Skeletal muscle tissue (tissue), 3 donors: ENCODE measurements at regions not wholly inside any gene's neighbourhood (a gene's known extent, or its start where the extent isn't known, plus 50 kb on each side); places are given as distances from the start of the nearest gene placed in this dataset.
"Not testable (repeated sequence)": the region's sequence is repeated elsewhere in the genome, so short reads cannot be mapped to it uniquely, and the experiment has no call there.

Experiments
- H3K27ac ChIP-seq: one replicate; pipeline ENCODE4 v1.7.0; 2013; ENCODE audit warnings: mild to moderate bottlenecking, low read depth, low read length, inconsistent platforms
- H3K27me3 ChIP-seq, 3 donors: one replicate each; pipeline ENCODE4 v1.7.0; 2013; ENCODE audit warnings: low read length in 3 of 3; ENCODE audit not compliant: control insufficient read depth in 3 of 3, insufficient read depth in 3 of 3
- H3K36me3 ChIP-seq, 3 donors: one replicate each; pipeline ENCODE4 v1.7.0; 2013; ENCODE audit warnings: low read length in 3 of 3; ENCODE audit not compliant: control insufficient read depth in 3 of 3, insufficient read depth in 3 of 3
- H3K4me1 ChIP-seq, 3 donors: one replicate each; pipeline ENCODE4 v1.7.0; 2013; ENCODE audit warnings: low read length in 3 of 3, mild to moderate bottlenecking in 3 of 3; ENCODE audit not compliant: control insufficient read depth in 3 of 3, insufficient read depth in 3 of 3
- H3K4me3 ChIP-seq, 3 donors: one replicate each; pipeline ENCODE4 v1.7.0; 2013; ENCODE audit warnings: low read length in 3 of 3
- H3K9ac ChIP-seq, 3 donors: one replicate each; pipeline ENCODE4 v1.7.0; 2013; ENCODE audit warnings: low read length in 3 of 3, mild to moderate bottlenecking in 3 of 3, moderate library complexity in 2 of 3, low read depth in 1 of 3
- H3K9me3 ChIP-seq, 3 donors: one replicate each; pipeline ENCODE4 v1.7.0; 2013; ENCODE audit warnings: low read length in 3 of 3; ENCODE audit not compliant: control insufficient read depth in 3 of 3
- donor health status: Osteomylitis.

GRCh38 chr2:209269024-209269423 is 154.8 kb upstream of the MAP2 start:
- Histone ChIP-seq H3K9me3 (no peaks in the 10 kb centered on the region), H3K27me3 (no peaks in the 10 kb centered on the region), H3K9ac (no peak overlapping the region), H3K27ac (no peak overlapping the region), H3K4me1 (no peaks in the 10 kb centered on the region), H3K4me3 (no peak overlapping the region), H3K36me3 (no peaks in the 10 kb centered on the region)

DNA sequence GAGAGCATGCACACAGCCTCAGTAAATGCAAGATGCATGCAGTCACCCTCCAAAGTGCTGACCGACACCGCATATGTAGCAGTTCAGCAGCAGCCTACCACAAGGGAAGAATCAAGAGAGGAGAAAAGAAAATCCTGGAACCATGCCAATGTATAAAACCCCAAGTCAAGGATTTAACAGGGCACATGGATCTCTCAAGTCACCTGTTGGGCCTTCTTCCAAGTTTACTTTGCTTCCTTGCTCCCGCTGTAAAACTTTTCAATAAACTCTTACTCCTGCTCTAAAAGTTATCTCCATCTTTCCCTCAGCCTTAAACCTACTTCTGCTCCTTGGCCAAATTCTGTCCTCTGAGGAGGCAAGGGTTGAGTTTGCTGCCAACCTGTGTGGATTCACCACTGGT is 147.8 kb upstream of the MAP2 start:
- Histone ChIP-seq H3K27me3 (no peaks in the 10 kb centered on the region), H3K9me3 (no peaks in the 10 kb centered on the region), H3K27ac (no peak overlapping the region), H3K36me3 (no peaks in the 10 kb centered on the region), H3K4me3 (no peak overlapping the region), H3K4me1 (no peaks in the 10 kb centered on the region), H3K9ac (no peak overlapping the region)

DNA sequence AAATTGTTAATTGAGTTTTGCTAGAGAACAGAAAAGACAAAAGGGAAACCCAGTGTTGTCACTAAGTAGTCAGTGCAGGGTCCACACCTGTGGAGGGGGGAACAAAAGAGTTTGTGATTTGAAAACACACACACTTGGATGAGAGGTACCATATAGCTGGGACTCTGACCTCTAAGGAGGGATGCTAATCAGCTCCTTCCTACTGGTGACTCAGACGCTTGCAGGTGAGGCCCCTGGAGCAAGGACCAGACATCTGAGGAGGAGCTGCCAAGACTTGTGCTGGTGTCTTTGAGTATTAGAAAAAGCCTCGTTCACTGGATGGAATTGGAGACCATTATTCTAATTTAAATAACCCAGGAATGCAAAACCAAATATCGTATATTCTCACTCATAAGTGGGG is 146.4 kb upstream of the MAP2 start:
- Histone ChIP-seq H3K9me3 (no peaks in the 10 kb centered on the region), H3K36me3 (no peaks in the 10 kb centered on the region), H3K9ac (no peak overlapping the region), H3K4me1 (no peaks in the 10 kb centered on the region), H3K4me3 (no peak overlapping the region), H3K27me3 (no peaks in the 10 kb centered on the region), H3K27ac (no peak overlapping the region)

DNA sequence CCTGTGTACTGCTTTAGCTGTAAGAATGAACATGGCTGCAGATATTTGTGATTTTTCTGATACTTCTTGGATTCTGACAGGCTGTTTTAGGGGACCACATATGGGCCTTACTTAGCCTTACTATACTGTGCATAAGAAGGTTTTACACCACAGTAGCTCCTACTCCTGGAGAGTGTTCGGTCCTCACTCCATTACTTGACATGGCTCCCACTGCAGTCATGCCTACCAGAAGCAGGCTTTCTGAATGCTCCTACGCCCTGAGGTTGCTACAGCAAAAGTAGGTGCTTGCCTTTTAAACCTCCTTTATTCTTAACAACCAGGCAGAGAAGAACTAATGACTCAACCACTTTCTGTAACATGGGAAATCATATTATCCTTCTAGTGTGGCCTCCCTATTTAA is 125.2 kb upstream of the MAP2 start:
- Histone ChIP-seq H3K4me3 (no peak overlapping the region), H3K4me1 (no peaks in the 10 kb centered on the region), H3K36me3 (no peaks in the 10 kb centered on the region), H3K27ac (no peak overlapping the region), H3K9me3 (no peaks in the 10 kb centered on the region), H3K9ac (no peak overlapping the region), H3K27me3 (no peaks in the 10 kb centered on the region)

DNA sequence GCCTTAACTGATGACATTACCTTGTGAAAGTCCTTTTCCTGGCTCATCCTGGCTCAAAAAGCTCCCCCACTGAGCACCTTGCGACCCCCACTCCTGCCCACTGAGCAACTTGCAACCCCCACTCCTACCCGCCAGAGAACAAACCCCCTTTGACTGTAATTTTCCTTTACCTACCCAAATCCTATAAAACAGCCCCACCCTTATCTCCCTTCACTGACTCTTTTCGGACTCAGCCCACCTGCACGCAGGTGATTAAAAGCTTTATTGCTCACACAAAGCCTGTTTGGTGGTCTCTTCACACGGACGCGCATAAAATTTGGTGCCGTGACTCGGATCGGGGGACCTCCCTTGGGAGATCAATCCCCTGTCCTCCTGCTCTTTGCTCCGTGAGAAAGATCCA is 124.4 kb upstream of the MAP2 start:
- not testable (repeated sequence) for H3K4me1 ChIP-seq, H3K9ac ChIP-seq, H3K27me3 ChIP-seq, H3K27ac ChIP-seq, H3K9me3 ChIP-seq, H3K4me3 ChIP-seq, H3K36me3 ChIP-seq

GRCh38 chr2:209300766-209301165 is 123.1 kb upstream of the MAP2 start:
- H3K9ac ChIP-seq, H3K4me1 ChIP-seq, H3K27me3 ChIP-seq, H3K4me3 ChIP-seq, H3K36me3 ChIP-seq, H3K27ac ChIP-seq, H3K9me3 ChIP-seq: not testable (repeated sequence)

DNA sequence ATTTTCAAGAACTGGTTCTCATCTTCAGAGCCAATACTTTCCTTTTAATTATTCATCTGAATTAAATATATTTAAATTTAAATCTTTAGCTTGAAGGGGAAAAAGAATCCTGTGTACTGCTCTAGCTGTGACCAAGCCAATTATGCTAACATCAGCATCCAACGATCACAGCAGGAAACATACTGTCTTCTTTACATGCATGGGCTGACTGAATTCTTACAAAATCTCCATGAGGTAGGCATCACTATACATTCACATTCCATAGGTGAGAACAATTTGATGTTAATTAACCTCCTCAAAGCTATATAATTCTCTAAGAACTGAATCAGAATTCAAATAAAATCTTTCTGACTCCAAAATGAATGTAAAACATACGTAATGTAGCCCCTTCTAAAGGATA is 118.8 kb upstream of the MAP2 start:
- no peak overlapping the region for H3K4me3 ChIP-seq
- H3K36me3 ChIP-seq = no peaks in the 10 kb centered on the region
- H3K9me3 ChIP-seq = no peaks in the 10 kb centered on the region
- H3K27me3 ChIP-seq = no peaks in the 10 kb centered on the region
- no peak overlapping the region for H3K9ac ChIP-seq
- H3K27ac ChIP-seq = no peak overlapping the region
- H3K4me1 ChIP-seq = no peaks in the 10 kb centered on the region

DNA sequence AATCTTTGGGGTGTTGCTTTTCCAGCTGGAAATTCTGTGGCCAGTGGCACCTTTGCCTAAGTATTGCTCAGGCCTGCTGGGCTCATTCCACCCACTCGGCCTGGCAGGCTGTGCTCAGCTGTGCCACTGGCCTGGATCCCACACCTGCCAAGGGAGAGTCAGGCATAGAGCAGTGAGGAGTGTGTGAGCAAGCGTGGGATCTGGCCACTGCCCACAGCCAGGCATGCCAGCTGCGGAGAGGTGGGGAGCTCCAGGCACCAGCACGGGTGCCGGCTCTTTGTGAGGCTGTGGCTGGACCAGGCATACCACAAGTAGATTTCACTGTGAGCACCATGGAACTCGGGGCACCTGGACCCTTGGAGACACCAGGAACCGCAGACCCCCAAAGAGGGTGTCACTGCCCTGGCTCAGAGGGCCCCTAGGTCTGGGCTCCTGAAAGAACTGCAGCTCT is 118.1 kb upstream of the MAP2 start:
- Histone ChIP-seq H3K27me3 (no peaks in the 10 kb centered on the region), H3K9me3 (no peaks in the 10 kb centered on the region), H3K4me3 (no peak overlapping the region), H3K9ac (no peak overlapping the region), H3K27ac (no peak overlapping the region), H3K36me3 (no peaks in the 10 kb centered on the region), H3K4me1 (no peaks in the 10 kb centered on the region)

- Histone ChIP-seq H3K9me3 (no peaks in the 10 kb centered on the region), H3K4me1 (no peaks in the 10 kb centered on the region), H3K36me3 (no peaks in the 10 kb centered on the region), H3K27ac (no peak overlapping the region), H3K27me3 (no peaks in the 10 kb centered on the region), H3K9ac (no peak overlapping the region), H3K4me3 (no peak overlapping the region)
These were observed 116.5 kb upstream of the MAP2 start for GRCh38 chr2:209307161-209308001.

- no peak overlapping the region for H3K27ac ChIP-seq
- no peaks in the 10 kb centered on the region for H3K27me3 ChIP-seq
These were observed 115.4 kb upstream of the MAP2 start for GRCh38 chr2:209308415-209308814.

More at GRCh38 chr2:209308415-209308814, 115.4 kb upstream of the MAP2 start:
- Histone ChIP-seq H3K36me3 (no peaks in the 10 kb centered on the region), H3K4me3 (no peak overlapping the region), H3K4me1 (no peaks in the 10 kb centered on the region), H3K9me3 (no peaks in the 10 kb centered on the region), H3K9ac (no peak overlapping the region)
